Fibroblast of pulmonary artery (primary cell): ENCODE measurements at regions not wholly inside any gene's neighbourhood (a gene's known extent, or its start where the extent isn't known, plus 50 kb on each side); places are given as distances from the start of the nearest gene placed in this dataset.

Source experiments
- DNase-seq: peaks from one replicate; pipeline ENCODE4 v3.0.0-alpha.2; 2010; ENCODE audit warnings: low read depth
- H3K4me3 ChIP-seq: replicated peaks from 2 replicates; pipeline ENCODE4 v1.5.1; 2011; ENCODE audit warnings: low read depth, mild to moderate bottlenecking, control low read depth, low read length, moderate library complexity
- CTCF ChIP-seq: IDR thresholded peaks from 2 replicates; pipeline ENCODE4 v1.5.1; 2011; ENCODE audit warnings: mild to moderate bottlenecking, control low read depth, low read length, inconsistent platforms; ENCODE audit errors: missing control alignments

DNA sequence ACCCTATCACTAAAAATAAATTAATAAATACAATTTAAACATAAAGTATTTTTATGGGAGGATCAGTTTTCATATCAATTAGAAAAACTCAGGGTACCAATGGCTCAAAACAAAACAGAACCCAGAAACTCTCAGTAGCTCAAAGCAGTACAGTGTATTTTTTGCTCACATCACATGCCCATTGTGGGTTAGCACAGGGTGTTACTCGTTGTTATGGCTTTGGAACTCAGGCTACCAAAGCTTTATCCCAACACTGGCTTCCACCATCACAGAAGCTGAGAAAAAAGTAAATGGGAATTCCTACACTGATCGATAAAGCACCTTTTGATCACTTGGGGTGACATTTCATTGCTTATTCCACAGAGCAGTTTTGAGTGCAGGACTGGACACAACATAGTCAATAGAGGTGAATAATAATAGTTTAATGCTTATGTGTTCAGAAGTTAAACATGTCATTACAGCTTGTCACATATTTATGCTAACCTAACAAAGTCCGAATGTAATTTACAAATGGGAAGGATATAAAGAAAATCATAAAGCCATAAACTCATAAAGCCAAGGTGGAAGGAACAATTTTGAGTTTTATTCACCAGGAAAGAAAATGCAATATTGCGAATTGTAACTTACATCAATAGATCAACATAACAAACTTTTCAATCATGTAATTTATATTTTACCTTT lies 484.5 kb upstream of the TMPRSS15 start:
- DNase-seq: no peak
- TF ChIP-seq CTCF: no peak

DNA sequence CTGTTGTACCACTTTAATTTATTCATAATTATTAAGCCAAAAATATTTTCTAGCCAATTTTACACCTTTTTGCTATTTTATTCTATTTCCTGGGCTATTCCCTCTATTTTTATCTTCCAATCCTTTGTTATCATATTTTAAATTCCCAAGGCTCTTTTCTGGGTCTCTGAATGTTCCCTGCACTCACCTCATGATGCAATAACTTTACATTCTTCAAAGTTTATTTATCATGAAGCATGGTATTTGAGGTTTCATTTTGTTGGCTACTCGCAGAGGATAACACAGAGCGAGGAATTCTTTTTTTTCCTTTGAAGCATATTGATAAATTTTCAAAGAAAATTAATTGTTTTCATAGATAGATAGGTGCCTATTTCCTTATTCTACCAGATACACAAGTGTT lies 489.8 kb upstream of the TMPRSS15 start:
- TF ChIP-seq CTCF: no peak
- DNase-seq: no peak
- no peak overlapping the region for H3K4me3 ChIP-seq

More for the DNA sequence above, 484.5 kb upstream of the TMPRSS15 start:
- no peak overlapping the region for H3K4me3 ChIP-seq

GRCh38 chr21:18894387-18894786 lies 490.8 kb upstream of the TMPRSS15 start:
- H3K4me3 ChIP-seq: no peak overlapping the region
- TF ChIP-seq CTCF: no peak
- no peak for DNase-seq

DNA sequence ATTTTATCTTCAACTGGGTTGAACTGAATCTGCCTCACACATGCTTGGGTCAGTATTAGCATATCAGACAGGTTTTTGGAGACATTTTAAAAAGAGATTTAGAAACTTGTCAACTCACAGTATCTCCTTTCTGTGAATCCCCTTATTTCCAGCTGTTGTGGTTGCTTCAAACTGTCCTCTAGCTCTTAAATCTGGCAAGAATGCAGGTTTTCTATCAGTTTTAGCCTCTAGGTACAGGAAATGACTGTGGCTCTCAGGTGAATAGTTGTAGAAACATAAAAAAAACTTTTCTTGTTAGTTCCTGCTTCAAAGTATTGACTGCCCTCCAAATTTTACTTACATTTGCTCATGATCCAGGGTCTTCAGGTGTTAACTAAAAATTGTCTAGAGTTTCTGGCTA lies 495.7 kb upstream of the TMPRSS15 start:
- no peak for TF ChIP-seq CTCF
- no peak for DNase-seq
- no peak overlapping the region for H3K4me3 ChIP-seq

DNA sequence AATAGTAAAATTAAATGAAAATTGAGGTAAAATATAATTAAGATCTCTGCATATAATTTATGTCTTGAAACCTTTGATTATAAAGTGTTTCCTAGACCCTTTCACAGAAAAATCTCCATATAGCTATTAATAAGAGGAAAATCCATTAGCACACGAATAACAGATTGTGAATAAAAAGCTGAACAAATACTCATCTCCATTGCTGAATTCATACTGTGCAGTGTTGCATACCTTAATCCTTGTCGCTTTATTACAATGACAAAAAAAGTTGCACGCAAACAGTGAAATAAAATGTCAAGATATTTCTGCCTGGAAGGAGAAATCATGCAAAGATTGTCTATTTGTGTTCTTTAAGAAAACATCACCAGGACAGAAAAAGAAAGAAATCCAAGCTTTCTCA lies 499.1 kb upstream of the TMPRSS15 start:
- TF ChIP-seq CTCF: no peak

DNA sequence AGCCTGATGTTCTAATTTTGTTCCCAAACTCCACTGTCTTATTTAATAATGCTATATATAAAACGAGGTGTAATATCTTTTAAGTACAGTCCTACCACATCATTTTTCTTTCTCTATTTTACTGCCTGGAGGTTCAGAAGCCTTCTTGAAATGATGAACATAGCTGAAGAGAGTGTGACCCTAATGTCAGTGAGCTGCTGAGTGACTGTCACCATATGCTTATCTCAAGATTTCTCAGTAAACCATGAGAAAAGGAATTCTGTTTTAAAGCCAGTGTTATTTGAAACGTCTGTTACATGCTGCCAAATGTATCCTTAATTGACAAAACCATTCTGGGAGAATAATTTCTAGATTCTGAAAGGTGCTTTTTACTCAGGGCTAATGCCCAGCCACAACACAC lies 503.5 kb upstream of the TMPRSS15 start:
- no peak for TF ChIP-seq CTCF
- no peak for DNase-seq
- no peak overlapping the region for H3K4me3 ChIP-seq

More for the DNA sequence above, 499.1 kb upstream of the TMPRSS15 start:
- H3K4me3 ChIP-seq: no peak overlapping the region
- DNase-seq: no peak

- H3K4me3 ChIP-seq: no peak overlapping the region
- TF ChIP-seq CTCF: no peak
- no peak for DNase-seq
Observed at GRCh38 chr21:18908641-18909040, 505.1 kb upstream of the TMPRSS15 start.
